Urothelium cell line (cell line): ENCODE measurements at regions not wholly inside any gene's neighbourhood (a gene's known extent, or its start where the extent isn't known, plus 50 kb on each side); places are given as distances from the start of the nearest gene placed in this dataset.

ENCODE experiments used
- DNase-seq: peaks from one replicate; pipeline ENCODE4 v3.0.0; 2011; ENCODE audit warnings: low spot score, mixed read lengths
- FAIRE-seq: peaks from 2 replicates; lab custom pipeline; 2011; peaks lifted over from hg19 to GRCh38; lab: Jason Lieb, UNC

DNA sequence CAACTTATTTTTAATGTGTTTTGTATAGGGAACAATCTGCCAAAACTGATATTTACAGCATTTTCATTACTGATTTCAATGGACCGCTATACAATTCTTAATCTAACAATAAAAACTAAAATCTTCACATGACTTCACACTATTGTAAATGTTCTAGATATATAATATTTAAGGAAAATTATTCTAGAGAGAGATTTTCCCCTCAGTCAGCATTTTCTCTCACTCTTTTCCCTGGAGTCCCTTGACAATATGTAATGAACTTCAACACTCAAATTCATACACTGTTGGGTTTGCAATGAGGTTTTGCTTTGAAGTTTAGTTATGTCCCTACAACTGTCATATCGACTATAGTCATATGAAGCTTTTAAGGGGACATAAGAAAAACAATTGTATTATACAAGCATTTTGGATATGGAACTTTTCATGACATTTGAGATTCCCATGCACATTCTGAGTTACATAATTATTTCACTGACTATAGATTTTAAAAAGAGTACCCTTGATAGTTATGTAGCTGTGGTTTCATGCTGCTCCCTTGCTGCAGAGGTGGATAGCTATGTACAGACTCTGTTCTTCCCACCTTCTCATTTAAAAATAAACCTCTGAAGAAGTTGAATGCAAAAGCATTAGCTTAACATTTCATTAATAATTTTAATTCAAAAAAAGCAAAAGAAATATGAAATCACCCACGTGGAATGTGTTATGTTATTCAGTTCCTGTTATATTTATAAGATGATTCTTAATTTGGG lies 338.5 kb downstream of the AKAIN1 start:
- no peak for FAIRE-seq

DNA sequence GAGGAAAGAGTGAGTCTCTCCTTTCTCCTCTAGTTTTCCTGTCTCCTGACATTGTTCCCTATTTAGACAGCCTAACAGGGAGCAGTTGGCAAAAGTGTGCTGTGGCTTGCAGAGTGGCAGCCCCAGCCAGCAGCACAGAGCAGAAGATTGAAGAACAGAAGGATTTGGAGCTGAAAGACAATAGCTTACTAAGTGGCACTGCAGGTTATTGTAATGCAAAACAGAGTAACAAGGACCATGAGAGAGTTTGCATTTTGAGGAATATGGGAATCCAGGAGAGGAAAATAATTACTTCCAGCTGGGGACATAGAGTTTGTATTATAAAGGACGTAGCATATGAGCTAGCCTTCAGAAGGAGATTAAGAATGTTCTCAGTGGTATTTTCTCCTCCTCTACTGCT lies 342.4 kb downstream of the AKAIN1 start:
- DNase-seq, result no peak
- FAIRE-seq, result peak; percentile 52

More for the DNA sequence above, 338.5 kb downstream of the AKAIN1 start:
- no peak for DNase-seq

DNA sequence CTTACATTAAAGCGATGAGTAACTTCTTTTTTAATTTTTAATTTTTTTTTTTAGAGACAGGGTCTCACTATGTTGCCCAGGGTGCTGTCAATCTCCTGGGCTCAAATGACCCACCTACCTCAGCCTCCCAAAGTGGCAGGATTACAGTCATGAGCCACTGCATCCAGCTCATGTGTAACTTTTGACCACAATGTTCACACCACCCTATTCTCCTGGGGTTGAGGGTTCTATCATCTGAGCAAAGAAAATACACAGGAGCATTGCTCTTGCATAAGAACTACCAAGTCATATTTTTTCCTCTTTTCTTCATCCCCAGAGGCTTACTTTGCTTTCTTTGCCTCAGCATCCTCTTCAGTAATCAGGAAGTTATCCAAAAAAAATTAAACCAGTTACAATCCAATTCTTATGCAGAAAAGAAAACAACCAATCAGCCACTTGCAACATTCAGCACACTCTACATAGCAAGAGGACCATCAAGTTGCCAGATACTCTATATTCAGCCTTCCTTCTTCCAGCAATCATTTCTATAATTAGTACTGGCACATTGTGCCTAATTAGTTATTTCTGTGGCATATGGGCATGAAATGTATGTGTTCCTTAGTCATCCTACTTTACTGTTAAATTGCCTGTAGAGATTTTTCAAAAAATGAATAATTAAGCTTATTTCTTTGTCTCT lies 345.6 kb downstream of the AKAIN1 start:
- DNase-seq (no peak), FAIRE-seq (no peak)

DNA sequence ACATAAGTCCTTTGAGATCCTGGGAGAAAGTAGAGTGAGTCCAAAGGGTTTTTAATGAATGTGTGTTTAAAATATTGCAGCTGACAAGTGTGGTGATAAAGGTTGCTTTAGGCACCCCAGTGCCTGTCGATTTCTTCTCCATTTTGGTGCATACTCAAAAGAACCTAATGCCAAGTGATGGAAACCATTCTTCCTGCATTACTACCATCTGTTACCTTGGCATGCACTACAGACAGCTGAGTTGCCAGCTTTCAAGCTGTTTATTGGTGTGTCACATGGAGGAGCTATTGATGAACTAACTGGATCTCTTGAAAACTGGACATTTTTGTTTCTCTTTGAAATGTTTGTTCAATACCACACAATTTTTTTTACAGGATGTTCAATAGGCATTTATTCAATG lies 350.0 kb downstream of the AKAIN1 start:
- no peak for DNase-seq
- FAIRE-seq, result no peak

DNA sequence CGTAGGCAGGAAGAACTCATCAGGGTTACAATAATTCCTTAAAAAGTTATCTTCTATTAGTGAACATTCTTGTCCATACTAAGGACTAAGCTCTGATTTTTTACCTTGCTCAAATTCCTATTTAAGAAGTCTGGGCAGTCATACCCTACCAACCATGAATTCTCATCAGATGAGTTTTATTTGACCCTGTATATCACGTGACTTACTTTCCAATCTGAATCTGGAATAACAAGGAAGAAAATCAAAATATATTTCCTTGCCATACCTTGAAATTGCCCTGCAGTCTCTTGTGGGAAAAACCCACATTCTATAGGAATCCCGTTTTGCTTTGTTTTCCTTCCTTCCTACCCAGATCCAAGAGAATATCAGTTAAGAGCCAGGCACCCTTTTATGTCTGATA lies 352.7 kb downstream of the AKAIN1 start:
- no peak for DNase-seq
- FAIRE-seq, result no peak

DNA sequence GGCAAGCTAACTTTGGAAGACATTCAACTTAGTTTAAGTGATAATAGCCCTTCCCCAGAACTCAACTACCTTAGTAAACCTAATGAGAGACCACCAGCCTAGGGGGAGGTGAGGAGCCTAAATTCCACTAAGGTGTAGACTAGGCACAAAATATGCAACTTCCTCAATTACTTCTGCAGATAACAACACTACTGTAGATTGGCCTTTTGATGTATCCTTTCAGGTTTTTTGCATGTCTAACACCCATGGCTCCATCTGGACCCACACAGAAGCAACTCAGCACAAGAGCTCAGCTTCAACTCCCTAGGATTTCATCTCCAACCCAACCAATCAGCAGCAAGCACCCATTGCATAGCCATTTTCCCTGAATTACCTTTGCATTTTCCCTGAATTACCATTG lies 353.3 kb downstream of the AKAIN1 start:
- FAIRE-seq, result peak; percentile 72

DNA sequence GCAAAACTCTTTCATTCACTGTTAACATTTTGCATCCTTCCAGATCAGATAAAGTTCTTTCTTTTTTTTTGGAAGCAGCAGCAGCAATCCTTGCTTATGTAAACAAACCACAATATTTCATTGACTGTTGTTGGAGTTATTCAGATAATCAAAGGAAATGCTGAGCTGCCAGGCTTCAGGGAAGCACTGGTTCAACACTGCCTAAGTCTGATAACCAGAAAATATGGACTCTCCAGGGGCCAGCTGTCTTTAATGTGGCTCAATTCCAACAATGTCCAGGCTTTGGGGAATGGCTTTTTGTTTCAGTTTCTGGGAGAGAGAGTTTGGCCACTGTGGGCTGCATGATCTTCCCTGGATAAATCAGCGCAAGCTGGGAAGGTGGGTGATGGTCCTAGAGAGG lies 354.3 kb downstream of the AKAIN1 start:
- no peak for FAIRE-seq

More for the DNA sequence above, 353.3 kb downstream of the AKAIN1 start:
- no peak for DNase-seq

DNA sequence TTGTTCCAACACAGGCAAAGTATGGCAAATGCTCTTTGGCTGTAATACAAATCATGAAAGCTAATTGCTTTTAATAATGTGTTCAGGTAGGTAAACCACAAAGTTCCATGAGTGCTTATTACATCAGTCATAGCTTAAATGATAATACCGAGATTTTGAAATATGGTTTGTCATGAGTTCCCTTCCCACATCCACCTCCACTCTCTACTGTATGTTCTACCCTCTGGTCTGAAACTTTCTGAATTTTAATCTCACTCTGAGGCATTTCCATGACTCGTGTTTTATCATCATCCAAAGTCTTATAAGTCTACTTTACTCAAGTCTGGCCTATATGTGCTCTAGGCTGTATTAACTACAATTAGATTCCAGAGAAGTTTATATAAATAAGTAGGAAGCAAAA lies 354.8 kb downstream of the AKAIN1 start:
- FAIRE-seq (no peak), DNase-seq (no peak)

More for the DNA sequence above, 354.3 kb downstream of the AKAIN1 start:
- DNase-seq, result no peak

DNA sequence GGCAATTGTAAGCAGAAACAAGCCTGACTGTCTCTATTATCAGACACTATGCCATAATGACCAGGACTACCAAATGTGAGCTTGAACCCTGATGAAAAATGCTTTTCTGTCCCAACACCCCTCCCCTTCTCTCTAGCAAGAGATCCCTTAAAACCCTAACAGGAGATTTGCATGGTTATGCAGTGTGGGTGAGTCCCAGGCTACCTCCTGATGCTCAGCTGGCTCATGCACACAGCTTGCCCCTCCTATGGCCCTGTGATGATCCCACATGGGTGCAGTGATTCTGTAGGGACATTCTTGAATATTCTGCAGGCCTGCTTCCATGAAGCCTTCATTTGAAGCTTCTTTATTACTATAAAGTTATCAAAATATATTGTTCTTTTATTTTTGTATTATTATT lies 357.4 kb downstream of the AKAIN1 start:
- no peak for FAIRE-seq
- DNase-seq, result no peak

DNA sequence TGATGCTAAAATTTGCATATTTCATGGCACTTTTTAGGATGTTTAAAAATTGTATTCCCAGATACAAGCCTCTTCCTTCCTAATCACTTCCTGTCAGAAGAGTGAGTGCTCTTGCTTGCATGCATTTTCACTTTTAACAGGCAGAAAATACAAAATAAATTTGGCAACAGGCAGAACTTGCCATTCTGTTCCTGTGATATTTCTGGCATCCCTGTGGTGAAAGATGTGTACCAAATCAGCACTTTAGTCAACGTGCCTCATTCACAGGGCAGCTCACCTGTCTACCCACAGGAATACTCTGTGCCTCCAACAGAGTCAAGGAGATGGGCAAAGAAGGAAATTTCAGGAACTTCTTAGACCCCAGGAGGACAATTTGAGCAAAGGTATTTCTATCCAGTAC lies 360.9 kb downstream of the AKAIN1 start:
- FAIRE-seq, result no peak

DNA sequence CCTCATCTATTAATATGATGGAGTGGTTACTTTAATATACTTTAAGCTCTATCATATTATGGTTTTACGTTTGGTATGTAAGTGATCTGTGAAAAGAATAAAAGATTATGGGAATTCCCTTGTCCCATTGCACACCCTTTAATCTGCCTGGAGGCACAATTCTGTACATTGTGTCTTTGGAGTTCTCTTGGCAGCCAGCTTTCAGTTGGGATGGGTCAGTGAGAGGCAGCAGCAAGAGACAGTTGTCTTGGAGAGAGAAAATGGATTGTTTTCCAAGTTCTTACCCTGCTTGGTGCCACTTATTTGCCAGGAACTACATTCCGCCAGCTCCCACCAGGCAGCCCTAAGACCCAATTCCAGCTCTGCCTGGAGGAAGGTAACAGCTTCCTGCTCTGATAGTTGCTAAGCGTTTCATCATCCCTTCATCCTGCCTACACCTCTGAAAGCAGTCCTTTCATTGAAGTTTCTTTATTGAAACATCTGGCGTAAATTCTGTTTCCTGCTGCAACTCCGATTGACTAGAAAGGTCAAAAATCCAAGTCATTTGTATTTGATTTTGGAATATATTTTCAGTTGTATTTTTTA lies 365.2 kb downstream of the AKAIN1 start:
- DNase-seq, result no peak
- FAIRE-seq, result no peak

More for the DNA sequence above, 360.9 kb downstream of the AKAIN1 start:
- DNase-seq, result no peak

DNA sequence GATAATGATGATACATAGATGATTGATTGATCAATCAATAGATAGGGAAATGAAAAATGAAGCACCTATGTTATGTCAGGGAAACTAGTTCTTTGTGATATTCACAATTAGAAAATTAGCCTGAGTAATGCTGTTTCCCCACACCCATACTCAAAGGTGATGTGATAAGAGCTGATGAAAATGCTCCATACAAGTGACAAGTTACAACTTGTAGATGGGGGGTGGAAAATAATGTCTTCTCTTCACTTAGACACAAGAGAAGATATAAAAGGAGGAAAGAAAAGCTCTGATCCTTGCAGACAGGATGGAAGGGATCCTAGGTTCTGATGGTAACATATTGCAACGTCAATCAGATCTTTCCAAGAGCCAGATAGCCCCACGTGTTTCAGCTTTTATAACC lies 365.9 kb downstream of the AKAIN1 start:
- FAIRE-seq (no peak), DNase-seq (no peak)

DNA sequence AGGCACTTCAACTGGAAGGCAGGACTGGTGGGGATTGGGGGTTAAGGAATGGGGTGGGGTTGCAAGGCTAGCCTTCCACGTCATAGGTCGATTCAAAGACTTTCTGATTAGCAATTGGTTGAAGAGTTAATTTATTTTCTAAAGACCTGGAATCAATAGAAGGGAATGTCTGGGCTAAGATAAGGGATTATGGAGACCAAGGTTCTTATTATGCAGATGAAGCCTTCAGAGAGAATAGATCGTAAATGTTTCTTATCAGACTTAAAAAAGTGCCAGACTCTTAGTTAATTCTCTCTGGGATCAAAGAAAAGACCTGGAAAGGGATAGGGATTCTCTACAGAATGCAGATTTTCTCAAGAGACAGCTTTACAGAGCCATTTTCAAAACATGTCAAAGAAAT lies 368.0 kb upstream of the DLGAP1 start:
- FAIRE-seq, result no peak
- no peak for DNase-seq

DNA sequence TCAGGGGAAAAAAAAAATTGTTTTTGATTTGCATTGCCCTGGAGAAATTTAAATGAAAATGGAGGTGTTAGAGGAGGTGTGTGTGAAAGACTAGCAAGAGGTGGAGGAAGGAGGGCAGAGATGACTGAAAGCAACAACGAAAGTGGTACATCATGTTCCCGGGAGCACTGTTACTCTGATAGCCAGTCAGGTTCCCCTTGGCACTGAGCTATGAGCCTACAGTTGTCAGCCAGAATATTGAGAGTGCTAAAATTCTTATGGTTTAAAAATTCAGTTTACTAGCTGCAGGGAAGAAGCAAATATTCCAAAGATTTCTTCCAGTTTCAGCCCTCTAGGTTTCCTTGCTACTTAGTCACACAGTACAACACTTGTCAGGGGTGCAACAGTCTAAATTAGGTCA lies 366.7 kb upstream of the DLGAP1 start:
- FAIRE-seq (no peak), DNase-seq (no peak)

DNA sequence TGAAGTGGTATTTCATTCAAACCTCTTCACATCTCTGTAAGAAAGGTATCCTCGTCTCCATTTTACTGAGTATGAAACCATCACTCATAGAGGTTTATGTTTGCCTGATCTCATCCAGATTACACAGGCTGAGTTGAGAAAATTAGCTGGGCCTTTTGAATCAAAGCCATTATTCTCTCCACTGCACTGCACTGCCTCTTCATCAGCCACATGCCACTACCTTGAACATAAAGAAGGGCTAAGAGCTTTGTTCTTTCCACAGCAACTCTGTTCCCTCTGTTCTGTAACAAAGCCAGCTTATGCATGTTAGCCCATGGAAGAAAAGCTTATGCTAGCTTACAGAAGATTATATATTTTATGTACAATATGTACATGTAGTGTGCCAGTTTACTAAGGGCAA lies 362.6 kb upstream of the DLGAP1 start:
- DNase-seq, result no peak
- FAIRE-seq, result no peak

DNA sequence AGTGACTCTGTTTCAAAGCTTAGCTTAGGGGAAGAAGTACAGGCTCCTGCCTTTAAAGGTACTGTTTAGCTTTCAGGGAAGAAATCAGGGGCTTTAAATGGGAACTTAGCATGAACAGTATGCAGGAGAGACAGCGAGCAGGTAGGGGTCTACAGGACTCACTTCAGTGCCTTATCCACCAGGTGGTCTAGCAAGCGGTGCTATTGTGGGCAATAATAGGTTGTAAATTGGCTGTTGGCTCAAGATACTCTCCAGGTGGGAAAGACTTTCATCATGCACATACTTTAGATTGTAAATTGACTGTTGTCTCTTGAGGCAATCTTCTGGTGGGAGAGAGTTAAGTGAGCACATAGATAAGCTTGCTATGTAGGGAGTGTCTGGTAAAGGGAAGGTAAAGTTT lies 358.6 kb upstream of the DLGAP1 start:
- DNase-seq (no peak), FAIRE-seq (no peak)

DNA sequence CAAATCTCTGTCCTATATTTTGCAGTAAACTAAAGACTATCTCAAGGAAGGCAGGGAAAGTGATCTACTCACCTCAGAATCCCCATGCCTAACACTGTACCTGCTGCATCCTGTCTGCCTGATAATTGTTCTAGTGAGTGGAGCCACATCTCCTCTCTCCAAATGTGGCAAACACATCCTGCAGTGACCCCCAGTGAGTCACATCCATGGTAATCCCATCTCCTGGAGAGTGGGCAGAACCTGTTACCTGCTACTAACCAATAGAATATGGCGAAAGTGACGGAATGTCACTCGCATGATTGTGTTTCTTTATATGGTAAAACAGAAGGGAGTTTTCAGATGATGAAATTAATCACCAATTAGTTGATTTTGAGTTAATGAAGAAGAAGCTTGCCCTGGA lies 353.8 kb upstream of the DLGAP1 start:
- DNase-seq (no peak), FAIRE-seq (no peak)

DNA sequence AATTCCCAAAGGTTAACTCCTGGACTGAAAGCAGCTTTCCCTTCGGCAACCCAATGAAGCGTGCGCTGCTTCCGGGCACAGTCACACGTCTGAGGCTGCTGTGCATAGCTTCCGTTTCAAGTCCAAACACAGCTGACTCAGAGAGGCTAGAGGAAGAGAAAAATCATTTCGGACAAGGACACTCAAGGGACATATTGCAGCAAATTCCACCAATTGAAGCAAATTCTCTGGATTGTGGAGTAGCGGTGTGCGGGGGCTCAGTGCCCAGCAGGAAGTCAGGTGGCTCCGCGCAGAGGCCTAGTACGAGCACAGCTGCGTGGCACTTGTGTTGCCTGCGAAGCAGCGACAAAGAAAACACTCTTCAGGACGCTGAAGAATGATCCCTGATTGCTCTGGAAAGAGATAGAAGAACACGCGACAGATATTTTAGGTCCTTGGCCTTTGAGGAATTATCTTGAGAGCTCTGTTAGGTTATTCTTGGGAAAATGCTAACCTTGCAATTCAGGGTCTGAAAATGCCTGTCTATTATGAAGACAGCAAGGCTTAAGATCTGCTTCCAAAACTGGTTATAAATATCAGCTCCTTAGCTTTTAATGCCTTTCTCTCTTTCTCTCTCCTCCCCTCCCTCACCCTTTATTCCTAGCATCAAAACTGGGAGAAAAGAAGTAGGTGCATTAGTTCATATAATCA lies 352.6 kb upstream of the DLGAP1 start:
- DNase-seq, result no peak
- FAIRE-seq, result no peak

DNA sequence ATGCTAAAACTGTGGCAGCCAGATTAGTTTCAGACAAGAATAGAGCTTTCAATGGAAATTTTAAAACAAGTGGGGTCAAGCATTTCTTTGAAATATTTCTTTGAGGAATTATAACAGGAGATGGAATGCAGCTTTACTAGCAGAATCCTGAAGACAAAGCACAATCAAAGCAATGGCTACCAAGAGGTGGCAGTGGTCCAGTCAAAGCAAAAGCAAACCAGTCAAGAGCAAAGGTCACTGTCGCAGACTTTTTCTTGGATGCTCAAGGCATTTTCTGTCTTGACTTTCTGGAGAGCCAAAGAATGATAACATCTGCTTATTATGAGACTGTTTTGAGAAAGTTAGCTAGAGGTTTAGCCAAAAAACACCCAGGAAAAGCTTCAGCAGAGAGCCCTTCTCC lies 351.2 kb upstream of the DLGAP1 start:
- FAIRE-seq (no peak), DNase-seq (no peak)

DNA sequence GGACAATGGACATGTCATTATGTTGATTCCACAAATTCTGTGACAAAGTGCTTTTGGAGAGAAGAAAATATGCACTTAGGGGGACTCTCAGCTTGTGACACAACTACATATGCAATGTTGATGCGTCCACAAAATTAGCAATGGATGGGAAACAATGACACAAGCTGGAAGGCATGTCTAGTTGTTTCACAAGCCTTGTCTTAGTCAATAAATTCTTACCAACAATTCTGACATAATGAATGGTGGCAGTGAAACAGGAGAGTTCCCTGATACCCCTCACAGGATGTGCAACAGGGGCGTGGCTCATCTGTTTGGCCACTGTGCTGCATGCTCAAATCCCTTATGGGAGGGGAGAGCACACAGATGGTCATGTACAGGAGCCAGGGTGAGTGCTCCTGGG lies 347.2 kb upstream of the DLGAP1 start:
- FAIRE-seq (peak; percentile 20), DNase-seq (no peak)

DNA sequence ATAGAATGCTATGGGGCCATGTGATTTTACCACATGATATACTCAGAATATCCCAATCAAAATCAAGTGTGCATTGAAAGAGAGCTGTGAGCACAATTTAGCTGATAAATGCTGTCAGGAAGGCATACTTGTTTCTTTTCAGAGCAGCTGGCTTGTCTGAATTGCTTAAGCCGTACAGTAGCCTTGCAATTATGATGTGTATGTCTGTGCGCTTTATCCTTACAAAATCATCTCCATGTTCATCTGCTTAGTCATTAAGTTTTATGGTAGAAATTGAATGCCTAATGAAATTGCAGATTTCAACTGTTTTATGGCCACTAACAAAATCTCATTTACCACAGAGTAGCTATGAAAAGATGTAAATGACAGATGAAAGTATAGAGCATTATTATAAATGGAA lies 346.0 kb upstream of the DLGAP1 start:
- DNase-seq (no peak), FAIRE-seq (peak; percentile 17)
